ENCODE measurements at regions not wholly inside any gene's neighbourhood (a gene's known extent, or its start where the extent isn't known, plus 50 kb on each side); places are given as distances from the start of the nearest gene placed in this dataset.

DNA sequence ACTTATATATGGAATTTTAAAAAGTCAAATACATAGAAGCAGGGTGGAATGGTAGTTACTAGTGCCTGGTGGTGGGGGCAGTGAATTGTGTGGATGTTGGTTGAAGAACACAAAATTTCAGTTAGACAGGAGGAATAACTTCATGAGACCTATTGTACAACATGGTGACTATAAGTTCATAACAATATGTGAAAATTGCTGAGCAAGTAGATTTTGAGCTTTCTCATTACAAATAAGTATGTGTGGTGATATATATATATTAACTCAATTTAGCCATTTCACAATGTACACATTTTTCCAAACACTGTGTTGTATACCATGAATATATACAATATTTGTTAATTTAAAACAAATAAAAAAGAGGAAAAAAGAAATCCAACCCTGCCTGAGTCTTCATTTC, 641.1 kb downstream of the DIAPH3 start:
- TF ChIP-seq POLR2A (IDR thresholded peaks at IDR 0.05; ENCODE audit: low read depth, low read length) (no peak), POLR2AphosphoS5 (IDR thresholded peaks at IDR 0.05; ENCODE audit: low read depth, low read length) (no peak)

All from GM12892 (cell line).